Transverse colon (tissue), 4 donors: ENCODE measurements at regions not wholly inside any gene's neighbourhood (a gene's known extent, or its start where the extent isn't known, plus 50 kb on each side); places are given as distances from the start of the nearest gene placed in this dataset.

Experiments
- DNase-seq: peaks from one replicate; pipeline ENCODE4 v3.0.0-alpha.2; 2019
- H3K27ac ChIP-seq, 4 donors: fragments of 200-600 bp; sonication (generic); 2 replicates each; pipeline ENCODE4 v1.5.1; 2016 to 2018; ENCODE audit warnings: inconsistent platforms in 4 of 4
- H3K27me3 ChIP-seq: fragments of 200-600 bp; sonication (generic); 2 replicates; pipeline ENCODE4 v1.5.1; 2017; ENCODE audit warnings: inconsistent platforms
- H3K36me3 ChIP-seq, 4 donors: fragments of 200-600 bp; sonication (generic); 2 replicates each; pipeline ENCODE4 v1.5.1; 2017 to 2019; ENCODE audit warnings: inconsistent platforms in 4 of 4
- H3K4me1 ChIP-seq, 4 donors: fragments of 200-600 bp; sonication (generic); 2 replicates each; pipeline ENCODE4 v1.5.1; 2017 to 2020; ENCODE audit warnings: inconsistent platforms in 4 of 4
- H3K4me3 ChIP-seq, 4 donors: fragments of 200-600 bp; sonication (generic); 1 replicate in 1 of 4; 2 replicates in 3 of 4; pipeline versions ENCODE4 v1.5.1 to v1.6.1; 2017 to 2019; ENCODE audit warnings: inconsistent platforms in 4 of 4
- H3K9me3 ChIP-seq, 2 donors: fragments of 200-600 bp; sonication (generic); 2 replicates each; pipeline ENCODE4 v1.5.1; 2017 to 2019; ENCODE audit warnings: inconsistent platforms in 2 of 2
- EP300 ChIP-seq: sonication (generic); formaldehyde crosslinking; IDR thresholded peaks from one replicate; pipeline ENCODE4 v1.6.1; 2017; ENCODE audit warnings: antibody characterized with exemption, low read depth
- POLR2A ChIP-seq: fragments of 450-650 bp; IDR thresholded peaks from one replicate; pipeline ENCODE4 v1.6.1; 2016; ENCODE audit warnings: antibody characterized with exemption, mild to moderate bottlenecking, moderate library complexity
- POLR2AphosphoS5 ChIP-seq, 3 donors: sonication (generic); formaldehyde crosslinking; IDR thresholded peaks; one replicate each; pipeline ENCODE4 v1.6.1; 2016; ENCODE audit warnings: antibody characterized with exemption in 3 of 3
- WGBS, 2 donors: methylation state at CpG; one replicate each; pipeline ENCODE4 v1.1.5; 2018; ENCODE audit warnings: low coverage in 1 of 2; 5-methylcytosine and 5-hydroxymethylcytosine counted together
- in situ Hi-C, 4 donors: fragments of 200-750 bp; cut with MboI; loops; one replicate each; pipeline versions ENCODE4 v1.15.0 to v1.15.1; 2017; ENCODE audit warnings: low sequenced_read_pairs in 3 of 4, low pct_ligation_motif_present in 1 of 4, low pct_unique_long_range_greater_than_20kb in 1 of 4
- intact Hi-C: fragments of 100-400 bp; cut with DNase I; formaldehyde crosslinking; loops from one replicate; pipeline ENCODE4 v1.15.1; 2023; ENCODE audit warnings: low total_unique reads
- TF ChIP-seq, protein P1 (sequence below), 5 experiments: fragments of 200-600 bp in 3 of 5; fragments of 450-650 bp in 2 of 5; sonication (generic) in 3 of 5; IDR thresholded peaks; 1 replicate in 2 of 5; 2 replicates in 3 of 5; pipeline ENCODE4 v1.5.1; 2016 to 2017; ENCODE audit warnings: antibody characterized with exemption in 5 of 5, inconsistent platforms in 3 of 5, mild to moderate bottlenecking in 2 of 5, moderate library complexity in 1 of 5

DNA sequence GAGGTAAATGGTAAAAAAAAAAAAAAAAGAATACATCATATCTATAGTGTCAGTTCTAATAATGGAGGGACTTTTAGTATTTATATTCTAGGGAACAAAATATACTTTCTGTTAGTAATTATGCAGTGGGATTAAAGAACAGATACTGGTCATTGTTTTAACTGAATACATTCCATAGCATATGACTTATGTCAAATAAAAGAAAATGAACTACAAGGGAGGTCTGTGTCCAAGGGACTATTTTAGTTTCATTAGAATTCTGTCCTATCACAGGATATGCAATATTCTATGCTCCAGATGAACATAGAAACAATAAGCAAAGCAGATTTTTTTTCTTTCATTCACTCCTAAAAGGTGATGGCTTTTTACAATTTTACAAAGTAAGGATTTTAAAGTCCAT is 154.2 kb upstream of the ZEB2 start:
- H3K27ac ChIP-seq = no peak overlapping the region
- no peak overlapping the region for H3K4me3 ChIP-seq
- in situ Hi-C loops = no loop called here
- no peaks in the 10 kb centered on the region for H3K27me3 ChIP-seq
- H3K9me3 ChIP-seq = no peaks in the 10 kb centered on the region
- intact Hi-C loops = no loop called here
- H3K36me3 ChIP-seq = no peaks in the 10 kb centered on the region
- DNase-seq = no peak
- H3K4me1 ChIP-seq = no peaks in the 10 kb centered on the region
- TF ChIP-seq, protein P1, sequence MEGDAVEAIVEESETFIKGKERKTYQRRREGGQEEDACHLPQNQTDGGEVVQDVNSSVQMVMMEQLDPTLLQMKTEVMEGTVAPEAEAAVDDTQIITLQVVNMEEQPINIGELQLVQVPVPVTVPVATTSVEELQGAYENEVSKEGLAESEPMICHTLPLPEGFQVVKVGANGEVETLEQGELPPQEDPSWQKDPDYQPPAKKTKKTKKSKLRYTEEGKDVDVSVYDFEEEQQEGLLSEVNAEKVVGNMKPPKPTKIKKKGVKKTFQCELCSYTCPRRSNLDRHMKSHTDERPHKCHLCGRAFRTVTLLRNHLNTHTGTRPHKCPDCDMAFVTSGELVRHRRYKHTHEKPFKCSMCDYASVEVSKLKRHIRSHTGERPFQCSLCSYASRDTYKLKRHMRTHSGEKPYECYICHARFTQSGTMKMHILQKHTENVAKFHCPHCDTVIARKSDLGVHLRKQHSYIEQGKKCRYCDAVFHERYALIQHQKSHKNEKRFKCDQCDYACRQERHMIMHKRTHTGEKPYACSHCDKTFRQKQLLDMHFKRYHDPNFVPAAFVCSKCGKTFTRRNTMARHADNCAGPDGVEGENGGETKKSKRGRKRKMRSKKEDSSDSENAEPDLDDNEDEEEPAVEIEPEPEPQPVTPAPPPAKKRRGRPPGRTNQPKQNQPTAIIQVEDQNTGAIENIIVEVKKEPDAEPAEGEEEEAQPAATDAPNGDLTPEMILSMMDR (IDR thresholded peaks at IDR 0.05) = no peak
- TF ChIP-seq POLR2AphosphoS5 (IDR thresholded peaks at IDR 0.05) = no peak
- no peak for TF ChIP-seq POLR2A
- no peak for TF ChIP-seq EP300

DNA sequence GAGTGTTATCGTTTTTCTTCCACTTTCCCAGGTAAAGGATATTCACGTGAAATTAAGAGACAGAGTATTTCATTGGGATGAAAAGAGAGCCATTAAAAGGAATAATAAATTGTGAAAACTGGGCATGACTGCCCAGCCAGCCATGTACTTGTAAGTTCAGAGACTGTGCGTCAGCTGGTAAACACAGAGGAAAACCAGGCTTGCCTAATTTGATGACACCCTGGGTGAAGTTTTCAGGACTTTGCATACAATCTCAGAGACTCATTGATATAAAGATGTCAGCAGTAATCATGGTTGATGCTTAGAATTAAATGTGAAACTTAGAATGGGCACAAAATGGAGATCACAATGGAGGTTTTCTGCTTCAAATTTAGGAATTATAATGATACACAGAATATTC is 153.5 kb upstream of the ZEB2 start:
- in situ Hi-C loops (no loop called here), intact Hi-C loops (no loop called here)
- H3K36me3 ChIP-seq = no peaks in the 10 kb centered on the region
- WGBS, 2 donors = 50 to 66% methylated on average over 3 of the region's 3 CpGs
- no peak overlapping the region for H3K27ac ChIP-seq
- no peak overlapping the region for H3K4me3 ChIP-seq
- H3K4me1 ChIP-seq = no peaks in the 10 kb centered on the region
- DNase-seq = no peak
- H3K9me3 ChIP-seq = no peaks in the 10 kb centered on the region
- H3K27me3 ChIP-seq = no peaks in the 10 kb centered on the region
- TF ChIP-seq EP300 = no peak
- TF ChIP-seq POLR2A = no peak
- no peak for TF ChIP-seq POLR2AphosphoS5 (IDR thresholded peaks at IDR 0.05)
- TF ChIP-seq, protein P1 (IDR thresholded peaks at IDR 0.05) = no peak

DNA sequence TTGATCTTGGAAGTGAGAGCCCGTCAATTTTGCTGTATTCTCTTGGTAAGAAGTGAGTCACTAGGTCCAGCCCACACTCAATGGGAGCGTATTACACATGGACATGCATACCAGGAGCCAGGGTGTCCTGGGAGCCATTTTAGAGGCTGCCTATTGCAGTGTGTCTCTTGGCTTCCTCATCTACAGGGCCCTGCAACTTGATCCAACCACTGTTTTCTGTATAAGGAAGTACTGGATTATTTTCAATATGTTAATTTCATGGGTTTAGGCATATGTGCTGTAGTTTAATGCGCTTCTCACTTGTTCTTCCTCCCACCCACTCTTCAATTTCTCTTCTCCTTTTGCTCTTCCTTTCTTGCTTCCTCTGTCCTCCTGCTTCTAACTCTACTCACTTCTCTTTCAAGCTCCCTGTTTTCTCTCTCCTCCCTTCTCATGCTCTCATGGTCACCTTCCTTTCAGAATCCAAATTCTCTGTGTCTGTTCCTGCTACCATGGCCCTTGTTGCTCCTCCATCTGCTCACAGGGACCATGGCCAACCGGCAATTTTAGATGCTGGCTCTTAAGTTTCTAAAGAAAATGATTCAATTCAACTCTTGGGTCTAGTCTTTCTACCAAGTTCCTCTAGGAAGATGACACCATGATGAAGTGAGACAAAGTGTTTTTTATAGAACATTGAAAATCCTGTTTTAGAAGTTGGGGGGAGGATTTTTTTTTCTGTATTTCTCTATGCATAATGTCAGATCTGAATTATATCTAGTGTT is 152.0 kb upstream of the ZEB2 start:
- intact Hi-C loops = no loop called here
- no peak for TF ChIP-seq POLR2AphosphoS5 (IDR thresholded peaks at IDR 0.05)
- TF ChIP-seq, protein P1 (IDR thresholded peaks at IDR 0.05) = no peak
- TF ChIP-seq EP300 = no peak
- in situ Hi-C loops = no loop called here
- H3K9me3 ChIP-seq = no peaks in the 10 kb centered on the region
- WGBS, 2 donors = 79 to 100% methylated on average over 1 to 4 of the region's 4 CpGs
- no peak for DNase-seq
- H3K36me3 ChIP-seq = no peaks in the 10 kb centered on the region
- no peak overlapping the region for H3K4me3 ChIP-seq
- H3K4me1 ChIP-seq = no peaks in the 10 kb centered on the region
- H3K27me3 ChIP-seq = no peaks in the 10 kb centered on the region
- peak overlapping the region in 2 of 4 donors; percentile 5 to 16 for H3K27ac ChIP-seq

DNA sequence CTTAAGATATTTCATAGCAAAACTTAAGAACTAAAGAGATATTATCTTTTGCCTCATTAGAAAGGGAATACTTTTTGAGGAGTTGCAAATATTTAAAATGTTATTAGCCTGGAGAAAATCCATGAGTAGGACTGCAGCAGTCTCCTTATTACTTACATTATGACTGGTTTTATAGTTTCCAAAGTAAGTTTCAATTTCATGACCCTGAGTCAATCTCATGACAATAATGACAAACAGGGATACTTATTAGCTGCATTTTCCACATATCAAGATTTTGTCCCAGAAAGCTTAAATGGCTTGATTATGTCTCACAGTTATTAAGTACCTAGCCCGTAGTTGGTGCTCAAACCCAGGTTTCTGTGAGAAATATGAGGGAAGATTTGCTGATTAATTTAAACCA is 150.8 kb upstream of the ZEB2 start:
- in situ Hi-C loops = no loop called here
- H3K36me3 ChIP-seq = no peaks in the 10 kb centered on the region
- DNase-seq = no peak
- WGBS, 2 donors = 93 to 100% methylated on average over 1 of the region's 1 CpG
- H3K4me3 ChIP-seq = no peak overlapping the region
- no peak overlapping the region for H3K27ac ChIP-seq
- intact Hi-C loops = no loop called here
- no peaks in the 10 kb centered on the region for H3K4me1 ChIP-seq
- no peaks in the 10 kb centered on the region for H3K9me3 ChIP-seq
- H3K27me3 ChIP-seq = no peaks in the 10 kb centered on the region
- TF ChIP-seq POLR2AphosphoS5 (IDR thresholded peaks at IDR 0.05) (no peak), EP300 (no peak), POLR2A (no peak)
- TF ChIP-seq, protein P1 (IDR thresholded peaks at IDR 0.05) = no peak
